MM.1S (cell line): ENCODE measurements at regions not wholly inside any gene's neighbourhood (a gene's known extent, or its start where the extent isn't known, plus 50 kb on each side); places are given as distances from the start of the nearest gene placed in this dataset.

Experiments
- DNase-seq: peaks from one replicate; pipeline ENCODE4 v3.0.0-alpha.2; 2015
- H2AFZ ChIP-seq: fragments of 300-600 bp; sonication (generic); 2 replicates; pipeline ENCODE4 v1.6.0; 2016; ENCODE audit warnings: antibody characterized with exemption, low read length
- H3F3A ChIP-seq: fragments of 300-600 bp; sonication (generic); 2 replicates; pipeline ENCODE4 v1.6.1; 2016; ENCODE audit warnings: mild to moderate bottlenecking, antibody characterized with exemption, low read length, moderate library complexity, mixed read lengths; ENCODE audit not compliant: insufficient read depth
- H3K27ac ChIP-seq: fragments of 300-600 bp; sonication (generic); 2 replicates; pipeline ENCODE4 v1.5.1; 2016; ENCODE audit warnings: mild to moderate bottlenecking, low read length
- H3K27me3 ChIP-seq: fragments of 300-600 bp; sonication (generic); replicated peaks from 2 replicates; pipeline ENCODE4 v1.6.0; 2016; ENCODE audit warnings: low read length; ENCODE audit not compliant: insufficient read depth
- H3K36me3 ChIP-seq: fragments of 300-600 bp; sonication (generic); replicated peaks from 2 replicates; pipeline ENCODE4 v1.6.1; 2016; ENCODE audit warnings: mild to moderate bottlenecking, low read length, mixed read lengths; ENCODE audit not compliant: insufficient read depth
- H3K4me1 ChIP-seq: fragments of 300-600 bp; sonication (generic); 2 replicates; pipeline ENCODE4 v1.6.1; 2016; ENCODE audit warnings: low read length, mixed read lengths
- H3K4me2 ChIP-seq: fragments of 300-600 bp; sonication (generic); 2 replicates; pipeline ENCODE4 v1.6.0; 2016; ENCODE audit warnings: low read depth, low read length
- H3K4me3 ChIP-seq: fragments of 300-600 bp; sonication (generic); 2 replicates; pipeline ENCODE4 v1.5.1; 2016; ENCODE audit warnings: low read length, mixed read lengths
- H3K79me2 ChIP-seq: fragments of 300-600 bp; sonication (generic); 2 replicates; pipeline ENCODE4 v1.6.1; 2016; ENCODE audit warnings: mixed run types, low read length, mixed read lengths
- H3K9ac ChIP-seq: fragments of 300-600 bp; sonication (generic); 2 replicates; pipeline ENCODE4 v1.6.1; 2016; ENCODE audit warnings: low read length, mixed read lengths
- H3K9me2 ChIP-seq: fragments of 300-600 bp; sonication (generic); replicated peaks from 2 replicates; pipeline ENCODE4 v1.6.1; 2016; ENCODE audit warnings: mild to moderate bottlenecking, low read length, mixed read lengths; ENCODE audit not compliant: insufficient read depth
- H3K9me3 ChIP-seq: fragments of 300-600 bp; sonication (generic); replicated peaks from 2 replicates; pipeline ENCODE4 v1.6.1; 2016; ENCODE audit warnings: mild to moderate bottlenecking, low read length, mixed read lengths; ENCODE audit not compliant: insufficient read depth
- H4K20me1 ChIP-seq: fragments of 300-600 bp; sonication (generic); 2 replicates; pipeline ENCODE4 v1.6.1; 2016; ENCODE audit warnings: mild to moderate bottlenecking, low read length, moderate library complexity, mixed read lengths; ENCODE audit not compliant: insufficient read depth
- EZH2 ChIP-seq: fragments of 300-600 bp; sonication (generic); optimal IDR thresholded peaks from 2 replicates; pipeline ENCODE3; 2017; ENCODE audit warnings: low read depth, mild to moderate bottlenecking, antibody characterized with exemption, low read length, mixed read lengths
- EZH2phosphoT487 ChIP-seq: fragments of 300-600 bp; sonication (generic); IDR thresholded peaks from 2 replicates; pipeline ENCODE4 v1.6.1; 2018; ENCODE audit warnings: antibody characterized with exemption, low read length
- TF ChIP-seq, protein P1 (sequence below): fragments of 300-600 bp; sonication (generic); IDR thresholded peaks from 2 replicates; pipeline ENCODE4 v1.5.1; 2016; ENCODE audit warnings: antibody characterized with exemption, low read length, mixed read lengths

DNA sequence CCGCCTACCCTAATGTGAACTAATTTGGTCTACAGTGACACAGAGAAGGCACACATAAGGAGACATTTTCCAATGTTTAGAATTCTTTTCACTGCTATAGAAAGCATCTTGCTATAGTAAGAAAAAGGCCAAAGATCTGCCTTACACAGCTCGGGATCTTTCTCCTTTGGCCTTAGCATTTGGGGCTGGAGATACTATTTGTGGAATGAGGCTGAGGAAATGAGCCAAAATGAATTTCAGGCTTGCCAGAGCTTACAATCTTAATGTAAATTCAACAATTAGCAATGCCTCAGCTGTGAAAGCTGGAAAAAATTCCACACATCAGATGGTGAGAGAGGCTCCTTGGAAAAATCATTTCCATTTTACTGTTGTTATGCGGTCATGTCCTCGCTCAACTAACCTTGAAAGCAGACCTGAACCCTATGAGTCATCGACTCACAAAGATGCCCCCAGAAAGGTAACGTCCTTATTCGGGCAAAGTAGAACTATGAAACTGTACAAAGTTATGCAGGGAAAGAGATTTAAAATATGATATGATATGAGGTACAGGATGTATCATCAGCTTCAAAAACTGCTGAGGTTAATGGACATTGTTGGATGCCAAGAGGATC is 324.5 kb upstream of the NBEA start:
- Histone ChIP-seq H3K4me3 (no peak overlapping the region), H4K20me1 (no peaks in the 10 kb centered on the region), H3K27ac (no peak overlapping the region), H3K4me1 (no peaks in the 10 kb centered on the region), H3K9me3 (no peaks in the 10 kb centered on the region), H3K4me2 (no peak overlapping the region), H3K27me3 (no peaks in the 10 kb centered on the region), H3K36me3 (no peaks in the 10 kb centered on the region), H3K9ac (no peak overlapping the region), H3F3A (no peaks in the 10 kb centered on the region), H3K79me2 (no peaks in the 10 kb centered on the region), H3K9me2 (no peaks in the 10 kb centered on the region), H2AFZ (no peak overlapping the region)
- DNase-seq = no peak
- TF ChIP-seq, protein P1, sequence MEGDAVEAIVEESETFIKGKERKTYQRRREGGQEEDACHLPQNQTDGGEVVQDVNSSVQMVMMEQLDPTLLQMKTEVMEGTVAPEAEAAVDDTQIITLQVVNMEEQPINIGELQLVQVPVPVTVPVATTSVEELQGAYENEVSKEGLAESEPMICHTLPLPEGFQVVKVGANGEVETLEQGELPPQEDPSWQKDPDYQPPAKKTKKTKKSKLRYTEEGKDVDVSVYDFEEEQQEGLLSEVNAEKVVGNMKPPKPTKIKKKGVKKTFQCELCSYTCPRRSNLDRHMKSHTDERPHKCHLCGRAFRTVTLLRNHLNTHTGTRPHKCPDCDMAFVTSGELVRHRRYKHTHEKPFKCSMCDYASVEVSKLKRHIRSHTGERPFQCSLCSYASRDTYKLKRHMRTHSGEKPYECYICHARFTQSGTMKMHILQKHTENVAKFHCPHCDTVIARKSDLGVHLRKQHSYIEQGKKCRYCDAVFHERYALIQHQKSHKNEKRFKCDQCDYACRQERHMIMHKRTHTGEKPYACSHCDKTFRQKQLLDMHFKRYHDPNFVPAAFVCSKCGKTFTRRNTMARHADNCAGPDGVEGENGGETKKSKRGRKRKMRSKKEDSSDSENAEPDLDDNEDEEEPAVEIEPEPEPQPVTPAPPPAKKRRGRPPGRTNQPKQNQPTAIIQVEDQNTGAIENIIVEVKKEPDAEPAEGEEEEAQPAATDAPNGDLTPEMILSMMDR = no peak
- TF ChIP-seq EZH2phosphoT487 (no peak), EZH2 (no peak)

DNA sequence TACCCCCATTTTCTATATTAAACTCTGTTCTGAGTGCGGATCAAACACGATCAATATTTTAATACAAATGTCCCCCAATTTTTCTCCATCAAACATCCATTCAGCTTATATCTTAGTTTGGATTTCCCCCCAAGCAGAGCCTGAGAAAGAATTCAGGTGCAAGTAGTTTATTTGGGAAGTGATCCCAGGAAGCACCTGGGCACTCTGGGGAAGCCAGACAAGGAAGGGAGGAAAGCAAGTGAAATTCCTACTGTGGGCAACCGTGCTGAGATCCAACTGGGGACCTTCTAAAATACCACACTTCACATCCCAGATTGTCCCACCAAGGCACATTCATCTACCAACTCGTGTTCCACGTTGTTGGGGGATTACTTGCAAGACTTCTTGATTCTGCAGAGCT is 323.4 kb upstream of the NBEA start:
- Histone ChIP-seq H3F3A (no peaks in the 10 kb centered on the region), H3K27me3 (no peaks in the 10 kb centered on the region), H3K27ac (no peak overlapping the region), H3K79me2 (no peaks in the 10 kb centered on the region), H3K9me2 (no peaks in the 10 kb centered on the region), H3K9me3 (no peaks in the 10 kb centered on the region), H3K4me3 (no peak overlapping the region), H4K20me1 (no peaks in the 10 kb centered on the region), H3K9ac (no peak overlapping the region), H3K4me2 (no peak overlapping the region), H2AFZ (no peak overlapping the region), H3K4me1 (no peaks in the 10 kb centered on the region), H3K36me3 (no peaks in the 10 kb centered on the region)
- TF ChIP-seq EZH2 (no peak), EZH2phosphoT487 (no peak)
- TF ChIP-seq, protein P1 = no peak
- DNase-seq = no peak

DNA sequence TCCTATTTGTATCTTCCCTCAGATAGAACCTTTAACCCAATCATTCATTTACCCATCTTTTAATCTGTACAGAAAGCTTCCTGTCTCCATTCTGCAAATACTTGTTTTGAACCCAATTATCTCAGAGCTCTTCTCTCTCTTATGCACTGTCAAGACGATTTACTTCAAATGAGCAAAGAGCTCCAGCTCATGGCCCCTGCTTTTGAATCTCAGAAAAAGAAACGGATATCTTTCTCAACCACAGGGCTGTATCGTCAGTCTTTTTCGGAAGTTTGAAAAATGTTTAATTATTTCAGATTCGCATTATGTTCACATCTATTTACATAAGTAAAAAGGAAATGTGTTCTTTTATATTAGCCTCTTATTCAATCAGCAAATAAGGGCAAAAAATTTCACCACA is 322.7 kb upstream of the NBEA start:
- no peaks in the 10 kb centered on the region for H3K4me1 ChIP-seq
- no peaks in the 10 kb centered on the region for H4K20me1 ChIP-seq
- H3K9ac ChIP-seq = no peak overlapping the region
- no peaks in the 10 kb centered on the region for H3K27me3 ChIP-seq
- H3K27ac ChIP-seq = no peak overlapping the region
- TF ChIP-seq, protein P1 = no peak
- no peak for TF ChIP-seq EZH2phosphoT487
- no peak for TF ChIP-seq EZH2
- H3F3A ChIP-seq = no peaks in the 10 kb centered on the region
- no peaks in the 10 kb centered on the region for H3K9me2 ChIP-seq
- H3K4me2 ChIP-seq = no peak overlapping the region
- H3K36me3 ChIP-seq = no peaks in the 10 kb centered on the region
- no peaks in the 10 kb centered on the region for H3K79me2 ChIP-seq
- no peaks in the 10 kb centered on the region for H3K9me3 ChIP-seq
- H3K4me3 ChIP-seq = no peak overlapping the region
- no peak for DNase-seq
- no peak overlapping the region for H2AFZ ChIP-seq
